K562 (cell line): ENCODE measurements at regions not wholly inside any gene's neighbourhood (a gene's known extent, or its start where the extent isn't known, plus 50 kb on each side); places are given as distances from the start of the nearest gene placed in this dataset.
A peak's percentile ranks its signal among the peaks of the same experiment; 100 is the strongest.

Experiments used
- ATAC-seq: fragments of 200-7000 bp; cut with Tn5 transposase; 3 replicates; pipeline ENCODE4 v1.9.1; 2020; ENCODE audit warnings: moderate library complexity
- BruUV-seq: library from RNA; stranded (reverse); fragments of 400-500 nt; replicated peaks from 2 replicates; lab custom pipeline; 2021; lab: Mats Ljungman, UMichigan
- CTCF ChIA-PET: fragments of 300-600 bp; formaldehyde crosslinking; extraction: SDS; loops from one replicate; lab custom pipeline; 2021; ENCODE audit warnings: low intra/inter-chr PET ratio; lab: Yijun Ruan, JAX
- POLR2A ChIA-PET: fragments of 300-600, 350-650 bp; sonication (Branson Sonifier 250); formaldehyde crosslinking; extraction: SDS; loops from one replicate; lab custom pipeline; 2021; ENCODE audit warnings: antibody characterized with exemption, inconsistent platforms; lab: Yijun Ruan, JAX
- DNase-seq, 4 experiments: peaks; one replicate each; pipeline versions ENCODE4 v3.0.0 to v3.0.0-alpha.2; 2011 to 2018; ENCODE audit warnings: low spot score in 3 of 4, mixed read lengths in 3 of 4; ENCODE audit errors: extremely low read depth in 1 of 4
- FAIRE-seq: peaks from 2 replicates; lab custom pipeline; 2011; peaks lifted over from hg19 to GRCh38; lab: Jason Lieb, UNC
- H2AFZ ChIP-seq: 2 replicates; pipeline ENCODE4 v1.6.0; 2011; ENCODE audit warnings: low read depth, low read length, control low read depth, inconsistent platforms
- H3K27ac ChIP-seq: fragments of 200-600 bp; 3 replicates; pipeline ENCODE4 v1.8.0; 2011; ENCODE audit warnings: low read depth, mild to moderate bottlenecking, control low read depth, inconsistent platforms, low read length, moderate library complexity, mixed read lengths; ENCODE audit errors: extremely low read depth
- H3K27me3 ChIP-seq, 2 experiments: fragments of 300-600 bp in 1 of 2; 2 replicates in 1 of 2; 3 replicates in 1 of 2; pipeline versions ENCODE4 v1.6.0 to v1.8.0; 2011; ENCODE audit warnings: inconsistent platforms in 2 of 2, low read length in 2 of 2, mild to moderate bottlenecking in 1 of 2, mixed read lengths in 1 of 2, moderate library complexity in 1 of 2; ENCODE audit not compliant: control insufficient read depth in 2 of 2, insufficient read depth in 2 of 2
- H3K36me3 ChIP-seq: fragments of 300-600 bp; 3 replicates; pipeline ENCODE4 v1.8.0; 2011; ENCODE audit warnings: mild to moderate bottlenecking, low read length, inconsistent platforms; ENCODE audit not compliant: control insufficient read depth, insufficient read depth
- H3K4me1 ChIP-seq, 2 experiments: fragments of 200-600 bp in 1 of 2; replicated peaks in 1 of 2; 2 replicates in 1 of 2; 3 replicates in 1 of 2; pipeline versions ENCODE4 v1.5.1 to v1.8.0; 2011; ENCODE audit warnings: inconsistent platforms in 2 of 2, low read length in 2 of 2, mild to moderate bottlenecking in 1 of 2, mixed read lengths in 1 of 2, moderate library complexity in 1 of 2; ENCODE audit not compliant: control insufficient read depth in 2 of 2, insufficient read depth in 2 of 2
- H3K4me2 ChIP-seq: 2 replicates; pipeline ENCODE4 v1.6.1; 2011; ENCODE audit warnings: low read length, control low read depth, inconsistent platforms, mixed read lengths; ENCODE audit not compliant: insufficient read depth
- H3K4me3 ChIP-seq: fragments of 200-600 bp; sonication (generic), shearing (Covaris generic); 2 replicates; pipeline ENCODE4 v1.5.1; 2016; ENCODE audit warnings: control low read depth, inconsistent platforms
- H3K79me2 ChIP-seq: fragments of 200-600 bp; 3 replicates; pipeline ENCODE4 v1.8.0; 2011; ENCODE audit warnings: low read length, inconsistent platforms; ENCODE audit not compliant: control insufficient read depth, insufficient read depth
- H3K9ac ChIP-seq, 2 experiments: 2 replicates each; pipeline versions ENCODE4 v1.6.0 to v1.6.1; 2011; ENCODE audit warnings: low read depth in 2 of 2, low read length in 2 of 2, control low read depth in 1 of 2, inconsistent platforms in 1 of 2, mild to moderate bottlenecking in 1 of 2, mixed read lengths in 1 of 2; ENCODE audit not compliant: insufficient read depth in 1 of 2
- H3K9me1 ChIP-seq: one replicate; pipeline ENCODE4 v1.6.0; 2011; ENCODE audit warnings: inconsistent platforms, mild to moderate bottlenecking, low read length, moderate library complexity; ENCODE audit not compliant: control insufficient read depth, insufficient read depth
- H3K9me3 ChIP-seq: replicated peaks from 2 replicates; pipeline ENCODE4 v1.5.1; 2011; ENCODE audit warnings: low read depth, low read length, inconsistent platforms; ENCODE audit not compliant: control insufficient read depth, insufficient read depth
- H4K20me1 ChIP-seq: replicated peaks from 2 replicates; pipeline ENCODE4 v1.6.1; 2011; ENCODE audit warnings: low read length, inconsistent platforms, mixed read lengths; ENCODE audit not compliant: control insufficient read depth, insufficient read depth
- CBX2 ChIP-seq: fragments of 200-600 bp; sonication (generic); IDR thresholded peaks from one replicate; pipeline ENCODE4 v1.6.1; 2012; ENCODE audit warnings: mild to moderate bottlenecking, low read length, inconsistent platforms; ENCODE audit not compliant: insufficient read depth, poor library complexity, severe bottlenecking
- CEBPG ChIP-seq, 3 experiments: fragments of 200-800 bp in 1 of 3; sonication (Bioruptor generic) in 1 of 3; sonication (generic) in 1 of 3; formaldehyde crosslinking in 1 of 3; IDR thresholded peaks in 2 of 3; conservative IDR thresholded peaks in 1 of 3; 2 replicates each; pipeline versions ENCODE4 v1.6.1 to v1.8.0; 2016 to 2022; ENCODE audit warnings: missing compliant biosample characterization in 2 of 3, missing genetic modification characterization in 2 of 3, mild to moderate bottlenecking in 1 of 3, missing genetic modification reagents in 1 of 3
- ETV5 ChIP-seq: sonication (generic); formaldehyde crosslinking; IDR thresholded peaks from 2 replicates; pipeline ENCODE4 v1.4.0; 2020; ENCODE audit warnings: low read depth, mild to moderate bottlenecking, missing genetic modification reagents
- HIVEP1 ChIP-seq: fragments of 250-450 bp; sonication (Bioruptor Pico); IDR thresholded peaks from 2 replicates; pipeline ENCODE4 v1.4.0; 2020; ENCODE audit warnings: mild to moderate bottlenecking
- KDM2B ChIP-seq: fragments of 250-450 bp; sonication (Bioruptor Pico); IDR thresholded peaks from 2 replicates; pipeline ENCODE4 v1.8.0; 2021; ENCODE audit warnings: mild to moderate bottlenecking, moderate library complexity
- KHSRP ChIP-seq: fragments of 450-650 bp; IDR thresholded peaks from 2 replicates; pipeline ENCODE4 v1.6.1; 2017
- LARP7 ChIP-seq: fragments of 450-650 bp; IDR thresholded peaks from 2 replicates; pipeline ENCODE4 v1.6.1; 2016
- RBM15 ChIP-seq: fragments of 200-400 bp; formaldehyde crosslinking; IDR thresholded peaks from 2 replicates; pipeline ENCODE4 v1.6.1; 2018; ENCODE audit warnings: mild to moderate bottlenecking, low read length, moderate library complexity; ENCODE audit not compliant: insufficient read depth
- RBM25 ChIP-seq: fragments of 200-400 bp; formaldehyde crosslinking; IDR thresholded peaks from 2 replicates; pipeline ENCODE4 v1.6.1; 2018; ENCODE audit warnings: low read length, low read depth, moderate library complexity; ENCODE audit not compliant: severe bottlenecking
- RBM39 ChIP-seq: fragments of 200-400 bp; formaldehyde crosslinking; optimal IDR thresholded peaks from 2 replicates; pipeline ENCODE3; 2018; ENCODE audit warnings: low read depth, low read length
- ZNF316 ChIP-seq: fragments of 450-650 bp; IDR thresholded peaks from 2 replicates; pipeline ENCODE4 v1.6.1; 2016
- ZNF347 ChIP-seq: fragments of 450-650 bp; formaldehyde crosslinking; IDR thresholded peaks from 2 replicates; pipeline ENCODE4 v1.4.0; 2020; ENCODE audit warnings: low read depth, mild to moderate bottlenecking, moderate library complexity
- ZNF444 ChIP-seq: fragments of 250-450 bp; sonication (Bioruptor Pico); IDR thresholded peaks from 2 replicates; pipeline ENCODE4 v1.4.0; 2020; ENCODE audit warnings: mild to moderate bottlenecking, moderate library complexity
- ZNF785 ChIP-seq: fragments of 250-450 bp; sonication (Bioruptor Pico); IDR thresholded peaks from 2 replicates; pipeline ENCODE4 v1.4.0; 2020; ENCODE audit warnings: mild to moderate bottlenecking
- in situ Hi-C: fragments of 300-500 bp; cut with MboI; formaldehyde crosslinking; loops from 4 replicates; pipeline ENCODE4 v1.15.0; 2018; ENCODE audit warnings: inconsistent platforms, mixed read lengths
- intact Hi-C: fragments of 100-400 bp; cut with micrococcal nuclease; formaldehyde crosslinking; loops from 2 replicates; pipeline ENCODE4 v1.14.2; 2022
- TF ChIP-seq, protein P1 (sequence below), 2 experiments: fragments of 450-650 bp in 1 of 2; sonication (generic) in 1 of 2; formaldehyde crosslinking in 1 of 2; IDR thresholded peaks in 1 of 2; conservative IDR thresholded peaks in 1 of 2; 2 replicates each; pipeline versions ENCODE4 v1.6.1 to v1.8.1; 2016 to 2023; ENCODE audit warnings: mild to moderate bottlenecking in 2 of 2, moderate library complexity in 2 of 2, inconsistent platforms in 1 of 2, missing genetic modification reagents in 1 of 2
- TF ChIP-seq, protein P2 (sequence below): fragments of 450-650 bp; IDR thresholded peaks from 2 replicates; pipeline ENCODE4 v1.6.1; 2018; ENCODE audit warnings: mild to moderate bottlenecking, low read depth; ENCODE audit not compliant: partially characterized antibody
- TF ChIP-seq, protein P3 (sequence below): sonication (generic); formaldehyde crosslinking; IDR thresholded peaks from 2 replicates; pipeline ENCODE4 v1.9.0; 2022; ENCODE audit warnings: mild to moderate bottlenecking, missing genetic modification reagents

DNA sequence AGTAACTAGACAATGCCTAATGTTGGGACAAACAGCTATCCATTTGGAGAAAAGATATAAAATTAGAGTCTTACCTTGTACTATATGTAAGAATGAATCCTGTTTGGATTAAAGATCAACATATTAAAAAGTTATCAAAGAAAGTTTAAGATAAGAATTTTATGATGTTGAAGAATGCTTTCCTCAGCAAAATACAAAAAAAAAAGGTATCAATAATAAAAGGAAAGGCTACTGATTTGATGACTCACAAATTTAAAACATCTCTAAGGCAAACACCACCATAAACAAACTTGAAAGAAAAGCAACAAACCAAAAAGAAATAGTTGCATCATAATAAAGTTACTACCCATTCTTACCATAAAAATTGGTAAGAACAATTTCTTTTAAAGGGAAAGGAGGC lies 92.7 kb downstream of the C1D start:
- Histone ChIP-seq H3K9me1 (no peaks in the 10 kb centered on the region), H3K4me1 (no peaks in the 10 kb centered on the region), H3K79me2 (no peaks in the 10 kb centered on the region), H3K27ac (no peak overlapping the region), H4K20me1 (no peaks in the 10 kb centered on the region), H3K4me3 (no peak overlapping the region), H3K4me2 (no peak overlapping the region), H3K27me3 (peaks cover 0 to 2% of the 10 kb centered on the region in 2 experiments; a peak in 1 of 5 replicates), H3K9me3 (no peaks in the 10 kb centered on the region), H3K36me3 (no peaks in the 10 kb centered on the region), H2AFZ (no peak overlapping the region), H3K9ac (no peak overlapping the region)
- no TSS peak for BruUV-seq
- no peak for TF ChIP-seq RBM39
- no peak for TF ChIP-seq KHSRP
- no peak for TF ChIP-seq ETV5 (CRISPR knock-in tag)
- no peak for TF ChIP-seq ZNF785
- TF ChIP-seq ZNF444 (CRISPR knock-in tag) = no peak
- no peak for TF ChIP-seq KDM2B (CRISPR knock-in tag)
- TF ChIP-seq RBM15 = no peak
- no peak for TF ChIP-seq ZNF347
- TF ChIP-seq, protein P1, sequence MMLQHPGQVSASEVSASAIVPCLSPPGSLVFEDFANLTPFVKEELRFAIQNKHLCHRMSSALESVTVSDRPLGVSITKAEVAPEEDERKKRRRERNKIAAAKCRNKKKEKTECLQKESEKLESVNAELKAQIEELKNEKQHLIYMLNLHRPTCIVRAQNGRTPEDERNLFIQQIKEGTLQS (IDR thresholded peaks at IDR 0.05) = peak; percentile 31; the same call in 1 of the 2 replicates
- TF ChIP-seq, protein P1 (CRISPR knock-in tag; conservative IDR thresholded peaks at IDR 0.05) = no peak
- no peak for TF ChIP-seq HIVEP1 (CRISPR knock-in tag)
- TF ChIP-seq, protein P2, sequence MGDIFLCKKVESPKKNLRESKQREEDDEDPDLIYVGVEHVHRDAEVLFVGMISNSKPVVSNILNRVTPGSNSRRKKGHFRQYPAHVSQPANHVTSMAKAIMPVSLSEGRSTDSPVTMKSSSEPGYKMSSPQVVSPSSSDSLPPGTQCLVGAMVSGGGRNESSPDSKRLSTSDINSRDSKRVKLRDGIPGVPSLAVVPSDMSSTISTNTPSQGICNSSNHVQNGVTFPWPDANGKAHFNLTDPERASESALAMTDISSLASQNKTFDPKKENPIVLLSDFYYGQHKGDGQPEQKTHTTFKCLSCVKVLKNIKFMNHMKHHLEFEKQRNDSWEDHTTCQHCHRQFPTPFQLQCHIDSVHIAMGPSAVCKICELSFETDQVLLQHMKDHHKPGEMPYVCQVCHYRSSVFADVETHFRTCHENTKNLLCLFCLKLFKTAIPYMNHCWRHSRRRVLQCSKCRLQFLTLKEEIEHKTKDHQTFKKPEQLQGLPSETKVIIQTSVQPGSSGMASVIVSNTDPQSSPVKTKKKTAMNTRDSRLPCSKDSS = no peak
- no peak for TF ChIP-seq CBX2
- TF ChIP-seq, protein P3, sequence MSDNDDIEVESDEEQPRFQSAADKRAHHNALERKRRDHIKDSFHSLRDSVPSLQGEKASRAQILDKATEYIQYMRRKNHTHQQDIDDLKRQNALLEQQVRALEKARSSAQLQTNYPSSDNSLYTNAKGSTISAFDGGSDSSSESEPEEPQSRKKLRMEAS (CRISPR knock-in tag) = no peak
- no peak for TF ChIP-seq RBM25
- TF ChIP-seq CEBPG (CRISPR knock-in tag; IDR thresholded peaks at IDR 0.05) = no peak
- peak in 1 of 2 experiments; percentile 38; a peak in 2 of 4 replicates for TF ChIP-seq CEBPG (tag; conservative IDR thresholded peaks at IDR 0.05 in 1 of 2, IDR thresholded peaks at IDR 0.05 in 1 of 2)
- TF ChIP-seq LARP7 = no peak
- peak; percentile 56 for TF ChIP-seq ZNF316
- DNase-seq (no peak), FAIRE-seq (no peak), ATAC-seq (no peak)
- ChIA-PET POLR2A (no interaction called here), CTCF (interaction anchor here (0.7 kb wide), 1 partner anchor 813 kb away, joined by 3 read pairs; no protein-coding TSS in a partner anchor)
- intact Hi-C loops (no loop called here), in situ Hi-C loops (no loop called here)
